Stimulated activated CD4-positive, alpha-beta T cell treated with anti-CD3 and anti-CD28 coated beads, Interleukin-2, amount 100 ng/mL, for 4 hours (primary cell): ENCODE measurements at regions not wholly inside any gene's neighbourhood (a gene's known extent, or its start where the extent isn't known, plus 50 kb on each side); places are given as distances from the start of the nearest gene placed in this dataset.
"Not testable (repeated sequence)": the region's sequence is repeated elsewhere in the genome, so short reads cannot be mapped to it uniquely, and the experiment has no call there.

Source experiments
- DNase-seq: peaks from one replicate; pipeline ENCODE4 v3.0.0-alpha.2; 2020; ENCODE audit warnings: low read depth

DNA sequence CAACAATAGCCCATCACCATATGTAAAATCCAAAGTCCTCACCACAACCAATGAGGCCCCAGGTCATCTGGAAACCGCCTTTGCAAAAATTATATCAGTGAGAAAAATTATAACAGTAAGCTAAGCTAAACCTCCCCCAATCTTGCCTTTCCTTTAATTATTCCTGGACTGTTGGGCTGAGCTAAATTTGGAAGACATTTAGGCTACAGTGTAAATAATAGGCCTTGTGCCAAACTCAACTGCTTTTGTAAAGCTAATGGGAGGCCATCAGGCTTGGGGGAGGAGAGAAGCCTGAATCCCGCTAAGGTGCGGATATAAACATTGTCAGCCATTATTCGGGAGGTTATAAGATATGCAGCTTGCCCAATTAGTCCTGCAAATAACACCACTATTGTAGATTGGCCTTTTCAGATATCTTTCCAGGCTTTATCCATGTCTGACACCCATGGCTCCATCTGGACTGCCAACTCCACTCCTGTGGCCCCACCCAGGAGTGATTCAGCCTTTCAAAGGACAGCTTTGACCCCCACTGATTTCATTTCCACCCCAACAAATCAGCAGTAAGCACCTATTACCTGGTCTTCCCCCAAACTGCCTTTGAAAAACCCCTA is 53.0 kb upstream of the CA12 start:
- DNase-seq: no peak

DNA sequence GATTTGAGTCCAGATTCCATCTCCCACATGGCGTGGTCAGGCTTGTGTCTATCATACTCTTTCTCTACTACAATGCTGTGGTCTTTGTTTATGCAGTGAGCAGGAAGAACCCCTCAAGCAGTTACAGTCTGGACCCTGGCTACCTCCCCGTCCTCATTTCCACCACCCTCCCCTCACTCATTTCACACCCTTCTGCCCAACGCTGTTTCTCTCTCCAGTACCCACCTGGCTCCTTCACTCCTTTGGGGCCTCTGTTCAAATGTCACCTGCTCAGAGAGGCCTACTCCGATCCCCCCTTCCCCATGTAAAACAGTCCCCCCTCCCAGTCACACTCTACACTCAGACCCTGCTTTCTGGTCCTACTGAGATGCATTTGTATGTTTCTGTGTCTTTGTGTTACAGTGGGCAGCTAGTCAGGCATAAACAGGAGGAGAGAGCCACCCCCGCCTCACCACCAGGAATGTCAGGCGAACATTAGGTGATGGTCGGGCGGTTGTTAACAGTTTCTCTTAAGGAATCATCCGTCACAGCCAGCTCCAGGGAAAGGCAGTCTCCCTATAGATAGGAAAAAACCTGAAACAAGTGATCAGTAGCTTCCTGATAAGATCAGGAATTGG is 53.7 kb upstream of the CA12 start:
- DNase-seq: no peak

DNA sequence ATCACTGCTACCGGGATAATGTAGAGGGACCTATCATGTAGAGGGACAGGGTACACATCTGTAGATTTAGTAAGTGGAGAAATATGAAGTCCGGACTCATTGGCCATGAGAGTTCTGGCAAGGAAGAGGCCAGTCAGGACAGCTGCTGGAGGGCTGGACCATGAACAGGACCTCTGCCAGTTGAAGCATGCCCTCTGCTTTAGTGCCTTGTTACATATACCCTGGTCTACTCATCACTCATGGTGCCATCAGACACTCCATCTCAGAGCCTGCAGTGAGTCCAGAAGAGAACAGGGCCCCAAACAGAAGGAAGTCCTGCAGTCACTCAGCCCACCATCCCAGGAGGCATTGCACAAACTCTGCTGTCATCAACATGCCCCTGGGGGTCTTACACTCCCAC is 54.7 kb upstream of the CA12 start:
- DNase-seq: no peak

GRCh38 chr15:63436872-63437375 is 55.3 kb upstream of the CA12 start:
- peak; percentile 59 for DNase-seq

- DNase-seq: no peak
Measured at GRCh38 chr15:63439536-63440264, 58.1 kb upstream of the CA12 start.

DNA sequence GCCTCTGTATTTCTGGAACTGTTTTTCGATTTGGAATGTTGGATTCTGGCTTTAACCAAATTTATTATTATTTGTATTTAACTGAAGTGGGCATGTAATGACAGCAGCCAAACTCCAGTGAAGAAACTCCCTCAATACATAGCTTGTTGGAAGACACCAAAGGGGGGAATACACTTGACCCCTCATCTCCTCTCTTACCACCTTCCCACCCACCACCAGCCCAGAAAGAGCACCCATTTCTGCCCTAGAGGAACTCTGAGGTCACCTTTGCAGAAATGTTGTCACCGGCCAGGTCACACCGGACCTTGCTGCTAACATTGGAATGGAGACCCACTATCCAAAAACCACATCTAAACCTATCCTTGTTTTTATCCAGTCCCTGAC is 58.6 kb upstream of the CA12 start:
- DNase-seq: no peak

DNA sequence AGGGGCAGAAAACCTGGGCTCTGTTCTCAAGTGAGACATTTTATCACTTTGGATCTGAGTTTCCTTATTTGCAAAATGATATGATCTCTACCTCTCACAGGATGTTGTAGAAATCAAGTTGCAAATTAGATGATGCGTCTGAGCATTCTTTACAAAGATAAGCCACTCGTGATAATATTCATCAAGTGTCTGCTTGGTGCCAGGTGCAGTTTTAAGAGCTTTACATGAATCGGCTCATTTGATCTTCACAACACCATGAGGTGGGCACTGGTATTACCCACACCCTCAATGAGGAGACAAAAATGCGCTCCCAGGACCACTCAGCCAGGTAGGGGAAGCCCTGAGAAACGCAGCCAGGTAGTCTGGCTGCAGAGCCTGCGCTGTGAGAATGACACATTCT is 59.1 kb upstream of the CA12 start:
- DNase-seq: no peak

- DNase-seq: no peak
Measured at GRCh38 chr15:63441266-63441665, 59.6 kb upstream of the CA12 start.

GRCh38 chr15:63442080-63442479 is 60.4 kb upstream of the CA12 start:
- DNase-seq: no peak

DNA sequence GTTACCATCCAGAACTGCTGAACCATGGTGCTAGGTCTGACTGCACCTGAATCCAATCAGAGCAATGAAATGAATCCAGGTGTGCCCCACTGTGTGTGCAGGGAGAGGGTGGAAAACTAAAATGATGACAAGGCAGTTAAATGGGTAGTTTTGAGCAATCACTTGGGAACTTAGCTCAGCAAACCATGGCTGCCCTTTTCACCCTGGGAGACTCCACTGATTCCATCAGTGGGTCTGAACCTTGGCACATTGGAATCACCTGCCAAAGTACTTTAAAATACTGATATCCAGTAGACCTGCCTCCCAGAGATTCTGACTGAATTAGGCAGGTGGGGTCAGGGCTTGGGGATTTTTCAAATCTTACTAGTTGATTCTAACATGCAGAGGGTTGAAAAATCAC is 59.8 kb upstream of the USP3 start:
- no peak for DNase-seq

DNA sequence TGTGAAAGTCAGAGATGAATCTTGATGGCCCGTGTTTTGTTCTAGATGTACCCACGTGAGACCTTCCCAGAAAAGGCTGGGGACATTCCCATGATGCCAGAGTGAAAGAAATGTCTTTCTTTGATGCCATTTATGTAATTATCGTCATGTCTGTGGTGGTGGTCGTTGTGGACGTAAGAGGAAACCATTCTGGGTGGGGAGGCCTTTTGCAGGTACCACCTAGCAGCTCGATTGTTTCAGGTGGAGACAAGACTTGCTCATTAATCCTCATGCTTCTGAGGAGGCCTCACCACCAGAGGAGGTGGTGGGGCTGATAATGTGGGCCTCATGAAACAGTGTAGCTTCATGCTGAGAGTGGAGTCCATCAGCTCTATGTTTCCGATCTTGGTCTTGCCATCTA is 58.1 kb upstream of the USP3 start:
- no peak for DNase-seq

- no peak for DNase-seq
Measured at GRCh38 chr15:63447017-63447676, 57.2 kb upstream of the USP3 start.

DNA sequence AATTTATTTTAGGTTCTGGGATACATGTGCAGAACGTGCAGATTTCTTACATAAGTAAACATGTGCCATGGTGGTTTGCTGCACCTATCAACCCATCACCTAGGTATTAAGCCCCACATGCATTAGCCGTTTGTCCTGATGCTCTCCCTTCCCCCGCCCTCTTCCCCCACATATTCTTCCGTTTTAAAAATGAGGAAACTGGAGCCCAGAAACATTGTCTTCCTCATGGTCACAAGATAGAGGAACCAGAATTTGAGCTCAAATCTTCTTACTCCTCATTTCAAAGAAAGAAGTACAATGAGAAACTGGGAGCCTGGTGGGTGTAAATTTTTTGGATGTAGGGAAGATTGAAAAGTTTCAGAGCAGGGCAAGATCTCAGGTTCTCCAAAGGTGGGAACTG is 56.1 kb upstream of the USP3 start:
- DNase-seq: no peak

GRCh38 chr15:63448872-63449555 is 55.4 kb upstream of the USP3 start:
- not testable (repeated sequence) for DNase-seq

DNA sequence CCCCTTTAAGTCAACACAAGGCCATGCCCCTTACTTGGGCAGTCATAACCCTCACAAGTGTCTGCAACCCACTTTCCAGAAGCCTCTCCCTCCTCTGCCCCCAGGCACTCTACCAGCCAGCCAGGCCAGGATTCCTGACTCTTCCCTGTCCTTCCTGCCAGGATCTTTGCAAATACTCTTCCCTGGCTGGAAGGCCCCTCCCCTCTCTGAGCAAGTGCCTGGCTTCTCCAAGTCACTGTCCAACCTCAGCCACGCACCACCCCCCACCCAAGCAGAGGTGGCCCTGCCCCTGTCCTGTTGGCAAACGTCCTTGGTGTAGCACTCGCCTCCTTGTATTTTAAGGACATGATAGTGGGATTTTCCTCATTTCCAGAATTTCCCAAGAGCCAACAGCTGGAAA is 54.7 kb upstream of the USP3 start:
- no peak for DNase-seq

DNA sequence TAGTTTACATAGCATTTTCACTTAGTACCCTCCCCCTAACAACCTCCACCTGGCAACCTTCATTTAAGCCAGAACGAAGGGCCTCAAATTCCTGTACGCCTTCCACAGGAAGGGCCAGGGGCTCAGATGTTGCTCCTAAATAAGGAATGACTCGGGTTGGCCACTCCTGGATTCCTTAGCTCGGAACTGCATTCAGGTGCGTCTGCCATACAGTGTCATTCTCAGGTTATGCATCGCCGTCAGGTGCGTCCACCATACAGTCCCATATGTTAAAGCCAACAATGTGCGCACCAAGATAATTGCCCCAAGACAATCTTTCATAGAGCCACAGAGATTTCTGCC is 53.5 kb upstream of the USP3 start:
- DNase-seq: no peak

- DNase-seq: no peak
Measured at GRCh38 chr15:63451671-63452315, 52.6 kb upstream of the USP3 start.

DNA sequence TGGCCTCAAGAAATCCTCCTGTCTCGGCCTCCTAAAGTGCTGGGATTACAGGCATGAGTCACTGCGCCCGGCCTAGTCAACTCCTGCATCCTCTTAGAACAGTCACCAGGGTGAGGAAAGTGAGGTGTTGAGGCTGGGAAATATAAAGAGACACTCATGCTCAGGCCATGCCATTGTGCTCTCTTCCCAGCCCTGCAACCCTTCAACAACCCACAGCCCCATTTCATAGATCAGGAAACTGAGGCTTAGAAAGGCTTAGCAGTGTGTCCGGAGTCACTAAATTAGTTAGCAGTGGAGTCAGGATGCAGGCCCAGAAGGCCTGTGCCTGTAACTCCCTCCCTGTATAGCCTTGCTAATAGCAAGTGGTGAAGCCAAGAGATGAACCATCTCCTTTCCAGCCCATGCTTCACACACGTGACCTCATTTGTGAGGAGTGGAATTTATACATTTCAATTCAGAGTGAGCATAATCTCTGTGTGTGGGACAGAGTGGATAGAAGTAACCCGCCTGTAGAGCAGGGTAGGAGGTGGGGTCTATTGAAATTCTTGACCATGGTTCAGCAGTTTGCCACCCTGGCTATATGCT is 51.7 kb upstream of the USP3 start:
- DNase-seq: no peak

GRCh38 chr15:63453186-63453905 is 51.0 kb upstream of the USP3 start:
- no peak for DNase-seq

DNA sequence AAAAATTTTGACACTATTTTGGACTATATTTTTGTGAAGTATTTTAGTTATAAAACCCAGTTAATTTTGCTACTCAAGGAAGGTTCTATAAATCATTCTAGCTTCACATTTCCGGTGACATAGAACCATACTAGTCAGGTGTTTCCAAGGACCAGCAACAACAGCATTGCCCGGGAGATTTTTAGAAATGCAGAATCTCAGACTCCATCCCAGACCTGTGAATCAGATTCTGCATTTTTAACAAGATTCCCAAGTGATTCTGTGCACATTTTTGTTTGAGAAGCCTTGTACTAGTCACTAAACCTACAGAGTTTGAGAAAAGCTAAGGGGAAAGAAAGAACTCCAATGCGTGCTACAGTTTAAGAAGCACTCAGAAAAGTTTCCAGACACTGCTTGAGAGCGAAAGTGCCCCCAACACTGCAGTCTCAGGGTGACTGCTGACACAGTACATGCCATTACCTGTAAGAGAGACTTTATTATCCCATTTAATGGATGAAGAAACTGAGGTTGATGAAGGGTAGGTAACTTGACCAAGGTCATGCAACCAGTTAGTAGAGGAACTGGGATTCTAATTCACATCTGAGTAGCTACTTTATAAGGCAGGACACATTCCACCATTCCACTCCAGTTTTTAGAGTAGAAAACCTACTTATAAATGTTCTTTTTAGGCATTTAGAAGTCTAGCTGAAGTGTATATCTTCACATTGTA is 49.7 kb upstream of the USP3 start:
- DNase-seq: no peak
